CD4-positive, CD25-positive, alpha-beta regulatory T cell (primary cell): ENCODE measurements at regions not wholly inside any gene's neighbourhood (a gene's known extent, or its start where the extent isn't known, plus 50 kb on each side); places are given as distances from the start of the nearest gene placed in this dataset.

Source experiments
- ATAC-seq, 2 donors: fragments of 150-1000 bp; cut with Tn5 transposase; one replicate each; pipeline ENCODE4 v1.10.0; 2021; ENCODE audit warnings: low read depth in 2 of 2, moderate number of reproducible peaks in 2 of 2, moderate library complexity in 1 of 2
- DNase-seq, 3 donors: peaks; one replicate each; pipeline versions ENCODE4 v3.0.0 to v3.0.0-alpha.2; 2012 to 2022; ENCODE audit warnings: mixed read lengths in 1 of 3
- H3K27ac ChIP-seq: one replicate; pipeline ENCODE4 v1.7.0; 2013; ENCODE audit warnings: mild to moderate bottlenecking, low read length; ENCODE audit not compliant: insufficient read depth, poor library complexity, severe bottlenecking
- H3K27me3 ChIP-seq: one replicate; pipeline ENCODE4 v1.7.0; 2013; ENCODE audit warnings: low read length; ENCODE audit not compliant: control insufficient read depth, insufficient read depth
- H3K36me3 ChIP-seq: one replicate; pipeline ENCODE4 v1.7.0; 2013; ENCODE audit warnings: mild to moderate bottlenecking, low read length, moderate library complexity; ENCODE audit not compliant: control insufficient read depth, insufficient read depth
- H3K4me1 ChIP-seq: 2 replicates; pipeline ENCODE4 v1.7.0; 2013; ENCODE audit warnings: mild to moderate bottlenecking, low read length; ENCODE audit not compliant: insufficient read depth, control insufficient read depth, poor library complexity, severe bottlenecking
- H3K4me3 ChIP-seq: one replicate; pipeline ENCODE4 v1.7.0; 2013; ENCODE audit warnings: low read depth, mild to moderate bottlenecking, low read length, moderate library complexity
- H3K9me3 ChIP-seq, 2 experiments: 1 replicate in 1 of 2; 2 replicates in 1 of 2; pipeline ENCODE4 v1.7.0; 2013; ENCODE audit warnings: low read length in 2 of 2, mild to moderate bottlenecking in 1 of 2, moderate library complexity in 1 of 2; ENCODE audit not compliant: control insufficient read depth in 2 of 2
- H3K27ac Mint-ChIP-seq, 3 donors: one replicate each; pipeline ENCODE4 v1.8.0; 2020 to 2022; ENCODE audit warnings: mild to moderate bottlenecking in 3 of 3, mixed read lengths in 3 of 3, moderate library complexity in 2 of 3
- H3K27me3 Mint-ChIP-seq: one replicate; pipeline ENCODE4 v1.8.0; 2022; ENCODE audit warnings: mild to moderate bottlenecking, mixed read lengths
- H3K36me3 Mint-ChIP-seq: one replicate; pipeline ENCODE4 v1.8.0; 2020; ENCODE audit warnings: mixed read lengths
- H3K4me1 Mint-ChIP-seq, 4 donors: one replicate each; pipeline ENCODE4 v1.8.0; 2020 to 2022; ENCODE audit warnings: mixed read lengths in 4 of 4, mild to moderate bottlenecking in 1 of 4
- H3K4me3 Mint-ChIP-seq, 4 donors: one replicate each; pipeline ENCODE4 v1.8.0; 2020 to 2022; ENCODE audit warnings: mild to moderate bottlenecking in 4 of 4, mixed read lengths in 4 of 4, moderate library complexity in 3 of 4
- H3K9me3 Mint-ChIP-seq, 7 donors: one replicate each; pipeline ENCODE4 v1.8.0; 2020 to 2022; ENCODE audit warnings: mixed read lengths in 7 of 7, mild to moderate bottlenecking in 3 of 7, moderate library complexity in 2 of 7

- Mint-ChIP-seq H3K4me1 (no peaks in the 10 kb centered on the region), H3K36me3 (no peaks in the 10 kb centered on the region), H3K9me3 (peaks cover 0 to 3% (median 0%) of the 10 kb centered on the region in 7 donors), H3K27me3 (no peaks in the 10 kb centered on the region), H3K27ac (no peak overlapping the region), H3K4me3 (no peak overlapping the region)
- no peak for ATAC-seq
- H3K36me3 ChIP-seq = no peaks in the 10 kb centered on the region
- no peaks in the 10 kb centered on the region for H3K27me3 ChIP-seq
- no peaks in the 10 kb centered on the region for H3K4me1 ChIP-seq
- no peak overlapping the region for H3K4me3 ChIP-seq
- H3K27ac ChIP-seq = no peak overlapping the region
- DNase-seq = no peak
- H3K9me3 ChIP-seq = no peaks in the 10 kb centered on the region
Observed at GRCh38 chr4:177079327-177079726, 230.3 kb upstream of the NEIL3 start.

DNA sequence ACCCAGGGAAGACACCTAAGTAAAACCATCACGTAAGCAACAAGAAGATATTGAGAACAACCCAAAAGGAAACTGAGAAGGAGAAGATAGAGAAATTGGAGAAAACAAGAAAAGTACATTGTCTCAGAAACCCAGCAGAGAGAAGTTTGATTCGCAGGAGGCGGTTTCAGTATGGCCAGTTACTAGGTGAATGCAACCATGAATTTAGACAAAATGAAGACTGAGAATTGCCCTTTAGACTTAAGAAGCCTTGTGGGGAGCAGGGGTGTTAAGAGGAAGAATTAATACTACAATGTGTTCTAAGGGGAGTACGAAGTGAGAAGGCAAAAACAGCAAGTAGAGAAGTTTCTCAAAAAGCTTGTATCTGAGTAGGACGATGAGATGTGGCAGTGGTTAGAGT lies 229.3 kb upstream of the NEIL3 start:
- no peaks in the 10 kb centered on the region for H3K36me3 ChIP-seq
- Mint-ChIP-seq H3K27ac (no peak overlapping the region), H3K9me3 (peaks cover 0 to 3% (median 0%) of the 10 kb centered on the region in 7 donors), H3K36me3 (no peaks in the 10 kb centered on the region), H3K27me3 (no peaks in the 10 kb centered on the region), H3K4me1 (no peaks in the 10 kb centered on the region), H3K4me3 (no peak overlapping the region)
- no peaks in the 10 kb centered on the region for H3K9me3 ChIP-seq
- no peaks in the 10 kb centered on the region for H3K27me3 ChIP-seq
- no peak overlapping the region for H3K4me3 ChIP-seq
- H3K4me1 ChIP-seq = no peaks in the 10 kb centered on the region
- ATAC-seq (no peak), DNase-seq (no peak)
- no peak overlapping the region for H3K27ac ChIP-seq

DNA sequence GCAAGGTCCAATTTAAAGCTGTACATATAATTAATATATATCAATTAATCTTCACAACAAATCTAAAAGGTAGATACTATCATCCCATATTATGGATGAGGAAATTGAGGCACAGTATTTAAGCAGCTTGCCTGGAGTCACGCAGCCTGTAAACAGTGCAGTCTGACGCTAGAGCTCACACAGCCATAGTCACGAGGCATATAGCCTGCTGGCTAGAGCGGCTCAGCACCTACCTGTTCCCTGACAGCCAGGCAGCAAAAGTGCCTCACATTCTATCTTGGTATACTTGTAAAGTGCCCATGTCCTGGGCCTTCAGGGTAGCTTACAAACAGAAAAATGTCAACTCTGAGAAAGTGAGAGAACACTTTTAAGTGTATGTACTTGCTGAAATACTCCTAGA lies 222.6 kb upstream of the NEIL3 start:
- Mint-ChIP-seq H3K4me1 (no peaks in the 10 kb centered on the region), H3K9me3 (peaks cover 0 to 2% (median 0%) of the 10 kb centered on the region in 7 donors), H3K36me3 (no peaks in the 10 kb centered on the region), H3K27me3 (no peaks in the 10 kb centered on the region), H3K4me3 (no peak overlapping the region), H3K27ac (no peak overlapping the region)
- H3K9me3 ChIP-seq = no peaks in the 10 kb centered on the region
- no peaks in the 10 kb centered on the region for H3K4me1 ChIP-seq
- no peaks in the 10 kb centered on the region for H3K27me3 ChIP-seq
- H3K36me3 ChIP-seq = no peaks in the 10 kb centered on the region
- H3K4me3 ChIP-seq = no peak overlapping the region
- ATAC-seq = no peak
- no peak overlapping the region for H3K27ac ChIP-seq
- no peak for DNase-seq

- Mint-ChIP-seq H3K36me3 (no peaks in the 10 kb centered on the region), H3K4me1 (no peaks in the 10 kb centered on the region), H3K9me3 (peaks cover 0 to 2% (median 0%) of the 10 kb centered on the region in 7 donors), H3K27me3 (no peaks in the 10 kb centered on the region), H3K27ac (no peak overlapping the region), H3K4me3 (no peak overlapping the region)
- no peaks in the 10 kb centered on the region for H3K9me3 ChIP-seq
- H3K27ac ChIP-seq = no peak overlapping the region
- DNase-seq (no peak), ATAC-seq (no peak)
- no peaks in the 10 kb centered on the region for H3K27me3 ChIP-seq
- no peaks in the 10 kb centered on the region for H3K4me1 ChIP-seq
- no peak overlapping the region for H3K4me3 ChIP-seq
- H3K36me3 ChIP-seq = no peaks in the 10 kb centered on the region
Observed at GRCh38 chr4:177087499-177087898, 222.2 kb upstream of the NEIL3 start.

DNA sequence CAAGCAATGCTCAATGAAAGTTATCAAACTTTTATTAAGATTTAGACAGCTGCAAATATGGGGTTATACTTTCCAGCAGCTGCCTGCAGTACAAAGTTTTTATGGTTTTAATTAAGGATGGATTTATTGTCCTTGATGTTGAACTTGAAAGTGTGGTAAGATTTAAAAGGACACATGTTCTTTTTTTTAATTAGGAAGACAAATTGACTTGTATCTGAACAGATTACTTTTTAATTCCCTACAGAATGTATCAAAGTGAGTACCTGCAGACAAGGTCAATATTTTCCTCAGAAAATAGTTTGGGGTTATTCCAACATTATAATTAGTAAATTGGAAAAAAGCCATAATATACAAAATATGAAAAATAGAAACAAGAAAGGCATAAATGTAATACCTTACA lies 218.2 kb upstream of the NEIL3 start:
- Mint-ChIP-seq H3K9me3 (peaks cover 0 to 2% (median 0%) of the 10 kb centered on the region in 7 donors), H3K4me1 (no peaks in the 10 kb centered on the region), H3K4me3 (peak overlapping the region in 1 of 4 donors; percentile 10), H3K36me3 (no peaks in the 10 kb centered on the region), H3K27me3 (no peaks in the 10 kb centered on the region), H3K27ac (no peak overlapping the region)
- DNase-seq = no peak
- Histone ChIP-seq H3K36me3 (no peaks in the 10 kb centered on the region), H3K27ac (no peak overlapping the region), H3K27me3 (no peaks in the 10 kb centered on the region), H3K9me3 (no peaks in the 10 kb centered on the region), H3K4me3 (no peak overlapping the region), H3K4me1 (no peaks in the 10 kb centered on the region)
- no peak for ATAC-seq

GRCh38 chr4:177092807-177093206 lies 216.9 kb upstream of the NEIL3 start:
- ATAC-seq = no peak
- Histone ChIP-seq H3K9me3 (no peaks in the 10 kb centered on the region), H3K36me3 (no peaks in the 10 kb centered on the region), H3K27me3 (no peaks in the 10 kb centered on the region), H3K4me1 (no peaks in the 10 kb centered on the region), H3K27ac (no peak overlapping the region), H3K4me3 (no peak overlapping the region)
- no peak for DNase-seq
- Mint-ChIP-seq H3K27me3 (no peaks in the 10 kb centered on the region), H3K36me3 (no peaks in the 10 kb centered on the region), H3K27ac (no peak overlapping the region), H3K4me3 (no peak overlapping the region), H3K4me1 (no peaks in the 10 kb centered on the region), H3K9me3 (peaks cover 0 to 2% (median 0%) of the 10 kb centered on the region in 7 donors)

GRCh38 chr4:177093964-177094363 lies 215.7 kb upstream of the NEIL3 start:
- no peak overlapping the region for H3K4me3 Mint-ChIP-seq
- DNase-seq (no peak), ATAC-seq (no peak)

DNA sequence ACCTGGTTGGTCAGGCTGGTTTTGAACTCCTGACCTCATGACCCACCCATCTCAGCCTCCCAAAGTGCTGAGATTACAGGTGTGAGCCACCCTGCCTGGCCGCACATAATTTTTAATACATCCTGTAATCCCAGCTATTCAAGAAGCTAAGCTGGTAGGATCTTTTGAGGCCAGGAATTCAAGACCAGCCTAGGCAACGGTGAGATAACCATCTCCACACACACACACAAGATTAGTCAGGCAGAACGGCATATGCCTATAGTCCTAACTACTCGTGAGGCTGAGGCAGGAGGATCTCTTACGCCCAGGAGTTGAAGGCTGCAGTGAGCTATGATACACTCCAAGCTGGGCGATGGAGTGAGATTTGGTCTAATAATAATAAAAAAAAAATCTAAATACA lies 212.4 kb upstream of the NEIL3 start:
- DNase-seq (no peak), ATAC-seq (no peak)
- H3K4me3 ChIP-seq = no peak overlapping the region
- no peaks in the 10 kb centered on the region for H3K4me1 ChIP-seq
- H3K27me3 ChIP-seq = no peaks in the 10 kb centered on the region
- H3K27ac Mint-ChIP-seq = no peak overlapping the region
- no peaks in the 10 kb centered on the region for H3K4me1 Mint-ChIP-seq
- H3K9me3 Mint-ChIP-seq = no peaks in the 10 kb centered on the region
- H3K27ac ChIP-seq = no peak overlapping the region
- no peaks in the 10 kb centered on the region for H3K36me3 ChIP-seq
- no peaks in the 10 kb centered on the region for H3K36me3 Mint-ChIP-seq
- peaks cover 5% of the 10 kb centered on the region for H3K27me3 Mint-ChIP-seq
- no peaks in the 10 kb centered on the region for H3K9me3 ChIP-seq
- no peak overlapping the region for H3K4me3 Mint-ChIP-seq

More at GRCh38 chr4:177093964-177094363, 215.7 kb upstream of the NEIL3 start:
- H3K9me3 Mint-ChIP-seq = peaks cover 0 to 2% (median 0%) of the 10 kb centered on the region in 7 donors
- no peak overlapping the region for H3K4me3 ChIP-seq
- H3K36me3 Mint-ChIP-seq = no peaks in the 10 kb centered on the region
- no peaks in the 10 kb centered on the region for H3K4me1 Mint-ChIP-seq
- H3K4me1 ChIP-seq = no peaks in the 10 kb centered on the region
- no peaks in the 10 kb centered on the region for H3K36me3 ChIP-seq
- H3K9me3 ChIP-seq = no peaks in the 10 kb centered on the region
- no peak overlapping the region for H3K27ac Mint-ChIP-seq
- no peaks in the 10 kb centered on the region for H3K27me3 ChIP-seq
- no peaks in the 10 kb centered on the region for H3K27me3 Mint-ChIP-seq
- no peak overlapping the region for H3K27ac ChIP-seq
